Jurkat, Clone E6-1 (cell line): ENCODE measurements at regions not wholly inside any gene's neighbourhood (a gene's known extent, or its start where the extent isn't known, plus 50 kb on each side); places are given as distances from the start of the nearest gene placed in this dataset.

Experiments used
- DNase-seq: peaks from one replicate; pipeline ENCODE4 v3.0.0-alpha.2; 2011; ENCODE audit warnings: low read depth, low spot score
- H3K4me3 ChIP-seq: 2 replicates; pipeline ENCODE4 v1.5.1; 2011; ENCODE audit warnings: mild to moderate bottlenecking, low read length, control low read depth, moderate library complexity

DNA sequence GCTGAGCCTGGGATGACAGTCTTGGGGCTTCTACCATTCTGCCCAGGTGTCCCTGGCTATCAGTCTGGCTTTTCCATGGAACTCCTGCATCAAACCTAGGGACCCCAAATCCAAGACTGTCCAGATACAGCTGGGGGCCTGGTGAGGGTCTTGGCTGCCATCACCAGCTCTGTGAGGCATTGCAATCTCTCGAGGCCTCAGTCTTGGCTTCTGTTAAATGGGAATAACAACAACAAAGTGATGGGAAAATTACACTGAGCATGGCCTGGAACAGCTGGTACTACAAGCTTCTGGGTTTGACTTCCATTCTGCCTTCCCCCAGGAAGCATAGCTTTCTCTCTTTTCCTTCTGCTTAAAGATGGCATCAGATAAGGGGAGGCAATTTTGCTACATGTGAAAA is 50.0 kb upstream of the LCTL start:
- DNase-seq = no peak
- H3K4me3 ChIP-seq = no peak overlapping the region

- no peak overlapping the region for H3K4me3 ChIP-seq
- no peak for DNase-seq
Observed at GRCh38 chr15:66617137-66618090, 51.6 kb upstream of the LCTL start.

GRCh38 chr15:66619152-66619903 is 53.5 kb upstream of the LCTL start:
- no peak overlapping the region for H3K4me3 ChIP-seq
- no peak for DNase-seq

- no peak overlapping the region for H3K4me3 ChIP-seq
- DNase-seq = no peak
Observed at GRCh38 chr15:66620341-66620740, 54.5 kb upstream of the LCTL start.

DNA sequence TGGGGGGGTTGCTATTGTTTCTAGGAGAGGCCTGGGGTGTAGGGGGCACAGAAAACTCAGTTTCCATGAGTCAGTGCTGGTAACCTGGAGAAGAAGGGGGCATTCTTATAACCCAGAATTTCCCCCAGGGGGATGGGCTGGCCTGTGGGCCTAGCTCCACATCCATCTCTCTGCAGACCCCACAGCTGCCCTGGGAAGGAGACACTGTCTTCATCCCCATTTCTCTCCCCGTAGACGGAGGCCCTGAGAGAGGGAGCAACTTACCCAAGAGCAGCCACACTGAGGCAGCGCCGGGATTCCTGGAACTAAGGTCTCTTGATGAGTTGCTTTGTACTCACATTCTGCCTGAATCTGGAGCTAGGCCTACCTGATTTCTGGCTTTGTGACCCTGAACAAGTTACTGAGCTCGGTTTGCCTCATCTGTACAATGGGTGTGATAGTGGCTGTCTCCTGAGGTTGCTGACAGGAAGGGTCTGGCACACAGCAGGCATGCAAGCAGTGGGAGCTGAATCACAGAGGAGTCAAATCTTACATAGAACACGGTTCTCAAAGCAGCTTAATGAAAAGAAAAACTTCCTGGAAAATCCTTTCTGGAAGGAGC is 55.0 kb upstream of the LCTL start:
- no peak overlapping the region for H3K4me3 ChIP-seq
- no peak for DNase-seq

DNA sequence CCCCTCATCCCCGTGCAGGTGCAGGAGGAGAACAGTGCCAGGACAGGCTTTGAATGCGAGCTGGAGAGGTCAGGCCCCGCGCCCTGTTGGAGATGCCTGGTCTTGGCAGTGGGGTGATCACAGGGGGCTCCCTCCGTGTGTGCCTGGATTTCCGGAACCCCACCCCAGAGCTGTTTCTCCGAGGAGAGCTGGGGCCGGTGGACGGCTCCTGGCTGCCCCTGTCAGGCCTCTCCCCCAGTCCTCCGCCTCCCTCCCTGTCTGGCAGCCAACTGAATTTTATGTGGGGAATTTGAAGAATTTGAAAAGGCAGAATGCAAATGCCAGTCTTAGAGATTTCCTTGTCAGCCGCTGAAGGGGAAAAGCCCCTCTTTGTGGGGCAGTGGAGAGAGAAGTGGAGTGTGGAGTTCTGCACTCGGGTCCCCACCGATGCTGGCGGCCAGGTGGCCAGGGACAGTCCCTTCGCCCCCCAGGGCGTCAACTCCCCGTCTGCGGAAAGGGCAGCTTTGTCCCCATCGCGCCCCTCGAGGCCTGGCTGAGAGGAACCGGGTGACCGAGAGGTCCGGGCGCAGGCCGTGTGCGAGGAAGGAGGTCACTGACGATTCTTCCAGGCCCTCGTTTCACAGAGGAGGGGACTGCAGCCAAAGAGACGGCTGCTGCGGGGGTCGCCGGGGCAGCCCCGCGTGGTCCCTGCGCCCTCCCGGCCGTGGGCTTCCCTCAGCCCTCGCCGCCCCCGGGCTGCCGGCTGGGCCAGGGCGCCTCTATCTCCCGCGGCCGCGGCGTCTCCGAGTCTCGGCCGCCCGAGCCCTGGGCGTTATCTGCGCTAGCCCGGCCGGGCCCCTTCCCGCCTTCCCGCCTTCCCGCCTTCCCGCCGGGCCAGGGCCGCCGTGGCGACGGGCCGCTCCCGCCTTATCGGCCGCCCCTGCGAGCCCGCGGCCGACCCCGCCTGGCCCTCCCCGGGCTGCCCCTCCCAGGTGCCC is 56.0 kb upstream of the LCTL start:
- H3K4me3 ChIP-seq = no peak overlapping the region
- no peak for DNase-seq

- DNase-seq = no peak
- no peak overlapping the region for H3K4me3 ChIP-seq
Observed at GRCh38 chr15:66622591-66623022, 56.8 kb upstream of the LCTL start.

- no peak for DNase-seq
- H3K4me3 ChIP-seq = no peak overlapping the region
Observed at GRCh38 chr15:66623801-66624453, 58.1 kb upstream of the LCTL start.

DNA sequence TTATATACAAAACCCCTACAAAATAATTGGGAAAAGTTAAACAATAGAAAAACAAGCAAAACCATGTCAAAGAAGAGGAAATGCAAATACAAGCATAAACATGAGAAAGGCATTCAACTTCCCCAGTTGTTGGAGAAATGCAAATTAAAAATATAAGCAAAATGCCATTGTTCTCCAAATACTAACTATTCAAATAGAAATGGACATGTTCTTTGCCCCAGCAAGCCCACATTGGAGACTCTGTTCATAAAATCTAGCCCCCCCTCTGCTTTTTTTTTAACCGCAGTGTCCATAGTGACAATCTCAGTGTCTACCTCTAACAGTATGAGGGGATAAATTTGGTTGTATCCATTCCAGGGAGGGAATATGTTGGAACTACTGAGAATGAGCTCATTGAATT is 59.7 kb upstream of the LCTL start:
- H3K4me3 ChIP-seq = no peak overlapping the region

DNA sequence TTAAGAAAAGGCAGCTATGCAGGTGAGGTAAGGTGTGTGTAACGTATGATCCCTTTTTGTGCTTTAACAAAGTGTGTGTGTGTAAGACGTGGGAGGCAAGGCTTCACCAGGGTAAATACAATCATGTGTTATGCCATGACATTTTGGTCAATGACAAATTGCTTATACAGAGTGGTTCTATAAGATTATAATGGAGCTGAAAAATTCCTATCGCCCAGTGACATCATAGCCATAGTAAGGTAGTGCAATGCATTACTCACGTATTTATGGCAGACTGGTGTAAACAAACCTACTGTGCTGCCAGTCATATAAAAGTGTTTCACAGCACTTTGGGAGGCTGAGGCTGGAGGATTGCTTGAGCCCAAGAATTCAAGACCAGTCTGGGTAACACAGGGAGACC is 60.2 kb upstream of the LCTL start:
- DNase-seq = no peak
- no peak overlapping the region for H3K4me3 ChIP-seq

More for the DNA sequence above, 59.7 kb upstream of the LCTL start:
- DNase-seq = no peak

- no peak for DNase-seq
- no peak overlapping the region for H3K4me3 ChIP-seq
Observed at GRCh38 chr15:66628976-66629723, 63.4 kb upstream of the LCTL start.

GRCh38 chr15:66629817-66630576 is 64.2 kb upstream of the LCTL start:
- DNase-seq = no peak
- no peak overlapping the region for H3K4me3 ChIP-seq

DNA sequence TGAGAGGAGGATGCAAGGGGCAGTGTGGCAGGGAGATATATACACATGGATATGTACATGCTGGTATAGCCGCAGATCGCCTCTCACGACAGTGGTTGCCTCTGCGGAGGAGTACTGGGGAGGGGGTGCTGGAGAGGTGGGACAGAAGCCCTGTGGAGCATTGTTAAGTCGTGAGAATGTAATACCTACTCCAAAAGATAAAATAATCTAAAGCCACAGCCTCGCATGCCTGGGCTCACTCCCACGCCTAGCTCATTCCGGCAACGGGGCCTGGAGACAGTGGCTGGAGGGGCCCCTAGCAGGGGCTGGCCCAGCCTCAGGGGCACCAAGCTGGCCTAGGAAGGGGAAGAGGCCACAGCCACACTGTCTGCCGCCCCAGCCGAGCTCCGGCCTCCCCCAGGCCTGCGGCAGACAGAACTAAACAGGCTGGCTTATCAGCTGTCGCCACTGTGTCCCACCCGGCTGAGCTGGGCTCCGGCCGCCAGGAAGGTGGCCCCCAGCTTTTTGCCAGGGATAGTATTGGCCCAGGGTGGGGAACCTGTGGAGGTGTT is 65.1 kb upstream of the LCTL start:
- H3K4me3 ChIP-seq = no peak overlapping the region
- DNase-seq = no peak

DNA sequence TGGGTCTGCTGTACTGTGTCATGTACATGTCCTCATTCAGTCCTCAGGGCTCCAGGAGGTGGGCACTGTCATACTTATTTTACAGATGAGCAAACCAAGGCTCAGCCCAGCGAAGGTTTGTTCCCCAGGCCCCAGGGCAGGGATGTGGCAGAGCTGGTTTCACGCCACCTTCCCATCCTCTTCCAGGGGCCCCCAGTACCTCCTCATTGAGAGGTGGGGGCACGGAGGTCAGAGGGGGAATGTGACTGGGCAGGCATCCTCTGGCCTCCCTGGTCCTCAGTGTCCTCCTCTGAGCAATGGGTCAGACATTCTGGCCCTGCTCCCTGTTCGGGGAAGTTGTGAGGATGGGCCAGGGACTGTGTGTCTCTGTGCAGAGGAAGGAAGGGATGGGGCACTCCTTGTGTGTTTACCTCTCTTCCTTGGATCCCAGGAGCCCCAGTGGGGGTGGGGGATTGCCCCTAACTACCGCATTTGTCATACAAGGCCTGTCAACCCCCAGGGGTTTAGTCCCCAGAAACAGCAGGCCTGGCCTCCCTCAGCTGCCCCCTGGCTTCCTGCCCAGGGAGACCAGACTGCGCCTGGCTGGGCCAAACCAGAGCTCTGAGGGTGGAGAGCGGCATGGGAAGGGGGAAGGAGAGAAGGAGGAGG is 65.9 kb upstream of the LCTL start:
- DNase-seq = no peak
- H3K4me3 ChIP-seq = no peak overlapping the region

GRCh38 chr15:66633041-66633937 is 67.5 kb upstream of the LCTL start:
- H3K4me3 ChIP-seq = no peak overlapping the region
- no peak for DNase-seq
